ENCODE measurements at regions not wholly inside any gene's neighbourhood (a gene's known extent, or its start where the extent isn't known, plus 50 kb on each side); places are given as distances from the start of the nearest gene placed in this dataset.

DNA sequence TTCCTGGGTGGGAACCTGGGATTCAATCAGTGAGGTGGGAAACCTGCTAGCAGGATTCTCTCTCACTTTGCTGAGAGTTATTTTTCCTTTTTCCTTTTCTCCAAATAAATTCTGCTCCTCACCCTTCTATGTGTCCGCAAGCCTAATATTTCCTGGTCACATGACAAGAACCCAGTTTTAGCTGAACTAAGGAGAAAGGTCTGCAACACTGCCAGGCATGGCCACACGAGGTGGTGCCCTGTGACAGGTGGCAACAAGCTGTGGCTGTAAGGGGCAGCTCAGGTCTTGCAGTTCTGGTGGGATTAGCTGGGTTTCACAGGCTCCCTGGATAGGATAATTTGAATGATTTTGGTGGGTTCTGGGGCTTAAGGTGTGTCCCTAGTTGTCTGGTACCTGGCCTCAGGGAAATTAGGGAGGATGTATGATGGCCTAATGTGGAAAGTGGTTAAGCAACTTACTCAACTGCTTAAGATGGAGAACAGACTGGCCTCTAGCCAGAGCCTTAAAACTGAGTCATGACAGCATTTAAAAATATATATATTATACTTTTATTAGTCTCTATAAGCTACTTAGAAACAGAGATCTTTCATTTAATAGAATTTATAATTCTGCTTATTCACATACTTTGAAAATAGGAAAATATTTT lies 215.0 kb downstream of the IL15 start:
- H3K4me3 ChIP-seq (replicated peaks; ENCODE audit: low read depth, low read length): no peak overlapping the region
- TF ChIP-seq, protein P1, sequence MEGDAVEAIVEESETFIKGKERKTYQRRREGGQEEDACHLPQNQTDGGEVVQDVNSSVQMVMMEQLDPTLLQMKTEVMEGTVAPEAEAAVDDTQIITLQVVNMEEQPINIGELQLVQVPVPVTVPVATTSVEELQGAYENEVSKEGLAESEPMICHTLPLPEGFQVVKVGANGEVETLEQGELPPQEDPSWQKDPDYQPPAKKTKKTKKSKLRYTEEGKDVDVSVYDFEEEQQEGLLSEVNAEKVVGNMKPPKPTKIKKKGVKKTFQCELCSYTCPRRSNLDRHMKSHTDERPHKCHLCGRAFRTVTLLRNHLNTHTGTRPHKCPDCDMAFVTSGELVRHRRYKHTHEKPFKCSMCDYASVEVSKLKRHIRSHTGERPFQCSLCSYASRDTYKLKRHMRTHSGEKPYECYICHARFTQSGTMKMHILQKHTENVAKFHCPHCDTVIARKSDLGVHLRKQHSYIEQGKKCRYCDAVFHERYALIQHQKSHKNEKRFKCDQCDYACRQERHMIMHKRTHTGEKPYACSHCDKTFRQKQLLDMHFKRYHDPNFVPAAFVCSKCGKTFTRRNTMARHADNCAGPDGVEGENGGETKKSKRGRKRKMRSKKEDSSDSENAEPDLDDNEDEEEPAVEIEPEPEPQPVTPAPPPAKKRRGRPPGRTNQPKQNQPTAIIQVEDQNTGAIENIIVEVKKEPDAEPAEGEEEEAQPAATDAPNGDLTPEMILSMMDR (IDR thresholded peaks at IDR 0.05; ENCODE audit: insufficient read depth, low read length, poor library complexity, severe bottlenecking): no peak
- no peak for DNase-seq (ENCODE audit: extremely low read depth, insufficient read length)
- no peaks in the 10 kb centered on the region for H3K36me3 ChIP-seq (ENCODE audit: control insufficient read depth, insufficient read depth, low read length)
- H3K27me3 ChIP-seq (replicated peaks; ENCODE audit: control insufficient read depth, insufficient read depth, low read length): no peaks in the 10 kb centered on the region

DNA sequence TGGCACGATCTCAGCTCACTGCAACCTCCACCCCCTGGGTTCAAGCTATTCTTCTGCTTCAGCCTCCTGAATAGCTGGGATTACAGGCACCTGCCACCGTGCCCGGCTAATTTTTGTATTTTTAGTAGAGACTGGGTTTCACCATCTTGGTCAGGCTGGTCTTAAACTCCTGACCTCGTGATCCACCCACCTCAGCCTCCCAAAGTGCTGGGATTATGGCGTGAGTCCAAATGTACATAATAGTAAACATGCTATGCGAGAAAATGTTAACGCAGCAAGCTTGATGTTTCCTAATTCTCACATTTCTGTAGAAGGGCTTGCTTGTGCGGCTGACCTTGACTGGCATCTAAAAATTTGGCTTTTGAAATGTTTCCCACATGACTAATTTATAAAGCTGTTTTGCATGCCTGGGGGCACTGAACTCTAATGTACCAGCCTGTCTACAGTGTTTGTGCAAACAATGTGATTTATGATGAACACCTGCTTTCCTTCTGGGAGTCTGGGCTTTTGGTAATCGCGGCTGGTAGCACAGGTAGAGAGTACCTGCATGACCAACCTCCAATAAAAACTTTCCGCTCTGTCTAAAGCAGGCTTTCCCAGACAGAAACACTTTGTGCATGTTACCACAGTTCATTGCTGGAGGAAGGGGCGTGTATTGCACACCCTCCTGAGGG lies 216.8 kb downstream of the IL15 start:
- DNase-seq (ENCODE audit: extremely low read depth, insufficient read length): no peak
- H3K27me3 ChIP-seq (replicated peaks; ENCODE audit: control insufficient read depth, insufficient read depth, low read length): no peaks in the 10 kb centered on the region
- no peaks in the 10 kb centered on the region for H3K36me3 ChIP-seq (ENCODE audit: control insufficient read depth, insufficient read depth, low read length)
- TF ChIP-seq, protein P1 (IDR thresholded peaks at IDR 0.05; ENCODE audit: insufficient read depth, low read length, poor library complexity, severe bottlenecking): no peak
- H3K4me3 ChIP-seq (replicated peaks; ENCODE audit: low read depth, low read length): no peak overlapping the region

DNA sequence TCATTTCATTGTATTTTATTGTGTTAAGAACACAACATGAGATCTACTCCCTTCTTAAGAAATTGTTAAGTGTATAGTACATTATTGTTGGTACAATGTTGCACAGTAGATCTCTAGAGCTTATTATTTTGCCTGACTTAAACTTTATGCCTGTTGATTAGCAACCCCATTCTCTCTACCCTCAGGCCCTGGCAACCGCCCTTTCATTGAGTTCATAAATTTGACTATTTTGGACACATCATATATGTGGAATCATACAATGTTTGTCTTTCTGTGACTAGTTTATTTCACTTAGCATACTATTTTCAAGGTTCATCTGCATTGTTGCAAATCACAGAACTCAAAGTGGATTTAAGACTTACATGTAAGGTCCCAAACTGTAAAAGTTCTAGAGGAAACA lies 222.1 kb downstream of the IL15 start:
- TF ChIP-seq, protein P1 (IDR thresholded peaks at IDR 0.05; ENCODE audit: insufficient read depth, low read length, poor library complexity, severe bottlenecking): no peak
- Histone ChIP-seq H3K27me3 (replicated peaks; ENCODE audit: control insufficient read depth, insufficient read depth, low read length) (no peaks in the 10 kb centered on the region), H3K36me3 (ENCODE audit: control insufficient read depth, insufficient read depth, low read length) (no peaks in the 10 kb centered on the region), H3K4me3 (replicated peaks; ENCODE audit: low read depth, low read length) (no peak overlapping the region)
- DNase-seq (ENCODE audit: extremely low read depth, insufficient read length): no peak

DNA sequence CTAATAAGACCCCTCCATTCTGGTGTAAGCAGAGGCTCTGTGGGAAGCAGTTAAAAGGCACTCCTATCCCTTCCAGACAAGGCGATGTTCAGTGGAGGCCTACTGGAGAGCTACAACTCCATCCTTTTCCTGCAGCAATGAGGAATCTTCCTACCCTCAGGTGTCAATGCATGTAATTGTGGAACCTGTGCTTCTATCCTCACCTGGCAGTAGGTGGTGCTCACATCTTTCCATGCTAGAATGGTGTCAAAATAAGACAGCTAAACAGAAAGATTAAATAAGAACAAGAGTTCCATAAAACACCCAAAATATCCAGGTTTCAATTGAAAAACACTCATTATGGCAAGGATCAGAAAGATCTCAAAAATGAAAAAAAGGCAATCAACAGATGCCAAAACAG lies 224.6 kb downstream of the IL15 start:
- Histone ChIP-seq H3K4me3 (replicated peaks; ENCODE audit: low read depth, low read length) (no peak overlapping the region), H3K27me3 (replicated peaks; ENCODE audit: control insufficient read depth, insufficient read depth, low read length) (no peaks in the 10 kb centered on the region), H3K36me3 (ENCODE audit: control insufficient read depth, insufficient read depth, low read length) (no peaks in the 10 kb centered on the region)
- TF ChIP-seq, protein P1 (IDR thresholded peaks at IDR 0.05; ENCODE audit: insufficient read depth, low read length, poor library complexity, severe bottlenecking): no peak
- no peak for DNase-seq (ENCODE audit: extremely low read depth, insufficient read length)

DNA sequence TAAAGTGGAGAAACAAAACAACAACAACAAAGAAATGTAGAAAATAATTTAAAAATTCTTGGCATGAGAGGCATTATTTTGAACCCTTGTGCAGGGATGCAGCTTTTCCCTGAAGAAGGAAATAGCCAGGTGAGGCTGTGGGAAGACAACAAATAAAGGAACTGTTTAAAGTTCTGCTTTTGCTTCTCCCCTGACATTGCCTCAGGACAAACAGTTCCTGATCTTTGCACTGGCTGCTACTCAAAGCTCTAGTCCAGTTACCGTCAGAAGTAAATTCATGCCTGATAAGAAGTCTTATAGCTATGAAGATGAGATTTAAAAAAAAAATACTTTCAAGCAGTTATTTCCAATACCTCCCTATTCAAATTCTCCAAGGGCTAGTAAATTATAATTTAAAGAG lies 233.8 kb downstream of the IL15 start:
- DNase-seq (ENCODE audit: extremely low read depth, insufficient read length): no peak
- H3K27me3 ChIP-seq (replicated peaks; ENCODE audit: control insufficient read depth, insufficient read depth, low read length): no peaks in the 10 kb centered on the region

More for the DNA sequence above, 233.8 kb downstream of the IL15 start:
- no peaks in the 10 kb centered on the region for H3K36me3 ChIP-seq (ENCODE audit: control insufficient read depth, insufficient read depth, low read length)
- TF ChIP-seq, protein P1 (IDR thresholded peaks at IDR 0.05; ENCODE audit: insufficient read depth, low read length, poor library complexity, severe bottlenecking): no peak
- no peak overlapping the region for H3K4me3 ChIP-seq (replicated peaks; ENCODE audit: low read depth, low read length)

Data from GM06990 (cell line).